ENCODE measurements at regions not wholly inside any gene's neighbourhood (a gene's known extent, or its start where the extent isn't known, plus 50 kb on each side); places are given as distances from the start of the nearest gene placed in this dataset.

DNA sequence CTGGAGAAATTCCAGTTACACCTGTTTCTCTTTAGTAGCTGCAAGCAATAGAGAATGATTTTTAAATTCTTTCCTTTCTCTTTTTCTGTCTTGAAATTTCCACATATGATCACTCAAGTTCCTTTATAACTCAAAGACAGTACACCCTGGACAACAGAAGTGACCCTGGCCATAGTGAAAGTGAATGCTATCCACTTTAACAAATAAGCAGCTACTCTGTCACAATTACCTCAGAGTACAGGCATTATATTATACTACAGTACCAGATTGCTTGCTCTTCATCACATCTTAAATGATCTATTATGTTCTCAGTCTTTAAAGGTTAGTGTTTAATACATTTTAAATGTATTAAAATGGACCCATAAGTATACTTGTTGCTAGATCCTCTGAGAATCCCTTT is 136.2 kb downstream of the KLF12 start:
- no peak for DNase-seq

DNA sequence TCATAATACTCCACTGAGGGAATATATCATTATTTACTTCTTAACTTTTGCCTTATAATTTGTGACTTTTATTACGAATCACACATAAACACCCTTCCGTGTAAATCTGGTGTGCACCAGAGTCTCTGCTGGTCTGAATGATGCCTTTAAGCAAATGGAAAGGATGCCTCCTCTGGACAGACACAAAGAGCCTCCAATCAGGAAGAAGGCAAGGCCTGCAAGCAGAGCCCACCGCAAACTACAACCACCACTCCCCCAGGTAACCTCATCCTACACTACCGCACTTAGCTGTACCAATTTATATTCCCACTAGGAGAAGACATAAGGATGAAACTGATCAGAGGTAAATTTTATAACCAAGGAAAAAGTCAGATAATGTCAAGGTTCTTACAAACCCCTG is 137.6 kb downstream of the KLF12 start:
- DNase-seq, result no peak

DNA sequence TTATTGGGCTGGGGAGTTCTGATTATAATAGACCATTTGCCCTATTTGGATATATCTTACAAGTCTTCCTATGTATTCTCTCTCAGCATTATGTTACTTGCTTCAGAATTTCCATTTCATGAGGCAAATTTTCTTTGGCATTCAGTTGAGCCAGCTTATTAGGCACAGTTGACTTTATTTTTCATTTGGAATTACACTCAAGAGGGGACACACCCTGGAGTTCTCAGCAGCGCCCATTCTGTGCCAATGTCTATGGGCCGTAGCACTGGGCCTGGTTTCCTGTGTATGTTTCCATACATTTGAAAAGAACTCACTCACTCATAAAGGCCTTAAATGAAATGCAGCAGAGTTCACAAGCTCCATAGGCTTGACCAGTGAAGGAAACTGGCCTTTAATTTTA is 138.5 kb downstream of the KLF12 start:
- no peak for DNase-seq

DNA sequence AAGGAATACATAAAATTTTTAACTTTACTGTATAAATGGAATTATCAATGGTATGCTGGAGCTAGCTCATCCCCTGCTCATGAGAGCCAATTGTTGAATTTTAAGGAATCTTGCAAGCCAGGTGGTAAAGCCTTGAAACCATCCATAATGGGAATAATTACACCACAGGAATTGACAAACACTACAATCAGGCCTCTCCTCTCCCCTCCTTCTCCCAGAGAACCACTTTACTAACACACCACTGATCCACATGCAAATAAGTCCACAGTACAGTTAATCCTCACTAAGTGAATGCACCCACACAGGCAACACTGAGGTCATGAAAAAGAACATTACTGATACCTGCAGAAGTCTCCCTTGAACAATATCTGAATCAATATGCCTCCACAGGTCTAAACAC is 140.5 kb downstream of the KLF12 start:
- no peak for DNase-seq

DNA sequence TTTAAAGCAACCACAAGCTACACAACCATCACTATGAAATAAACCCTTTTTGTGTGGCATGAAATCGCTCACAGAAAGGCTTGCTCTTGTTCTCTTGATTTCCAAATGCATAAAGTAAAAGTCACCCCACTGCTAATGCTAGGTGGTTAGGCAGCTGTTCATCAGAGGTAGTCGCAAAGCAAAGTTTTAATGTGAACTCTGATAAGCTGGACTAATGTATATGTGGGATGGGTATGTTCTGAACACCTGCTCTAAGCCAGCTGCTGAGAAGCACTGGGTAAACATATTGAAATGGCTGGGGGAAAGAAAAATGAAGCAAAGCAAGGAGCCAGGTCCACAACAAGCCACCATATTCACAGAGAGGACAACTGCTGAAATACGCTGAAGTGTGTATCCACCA is 142.3 kb downstream of the KLF12 start:
- no peak for DNase-seq

DNA sequence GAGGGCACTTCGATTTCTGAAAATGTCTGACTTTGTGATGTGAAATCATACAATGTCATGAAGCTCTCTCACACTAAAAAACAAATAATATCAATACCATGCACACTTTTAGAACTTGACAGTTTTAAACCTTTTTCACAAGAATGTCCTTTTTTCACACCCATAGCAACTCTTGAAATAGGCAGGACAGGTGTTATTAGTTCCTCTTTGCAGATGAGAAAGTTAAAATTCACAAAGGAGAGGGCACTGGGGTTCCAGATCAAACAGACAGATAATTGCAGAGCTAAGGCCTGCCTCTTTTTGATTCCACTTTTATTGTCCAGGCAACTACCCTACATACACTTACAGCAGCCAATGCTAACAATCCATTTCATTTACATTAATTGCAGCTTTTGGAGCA is 142.8 kb downstream of the KLF12 start:
- no peak for DNase-seq

DNA sequence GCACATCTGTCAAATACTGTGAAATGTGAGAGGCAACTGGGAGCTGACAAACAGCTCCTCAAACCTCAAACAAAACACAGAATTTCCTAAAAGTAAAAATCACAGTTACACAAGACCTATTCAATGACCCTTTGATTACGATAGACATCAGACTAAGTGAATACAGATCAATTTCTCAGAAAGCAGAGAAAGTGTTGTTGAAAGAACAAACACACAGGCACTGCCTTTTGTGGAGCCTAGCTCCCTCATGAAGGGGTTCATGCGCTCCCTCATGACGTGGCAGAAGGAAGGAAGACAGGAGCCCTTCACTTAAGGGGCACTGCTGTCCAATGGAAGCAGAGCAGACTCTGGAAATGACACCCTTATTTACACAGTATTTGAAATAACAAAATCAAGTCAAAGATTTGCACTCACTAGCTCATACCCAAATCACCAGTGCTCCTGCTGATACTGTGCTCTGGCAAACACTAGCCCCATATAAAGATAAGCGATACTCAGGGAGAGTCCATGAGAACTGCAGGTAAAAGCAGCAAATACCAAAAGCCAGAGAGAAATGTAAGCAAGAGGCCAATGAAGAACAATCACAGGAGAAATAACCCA is 144.9 kb downstream of the KLF12 start:
- DNase-seq, result no peak

DNA sequence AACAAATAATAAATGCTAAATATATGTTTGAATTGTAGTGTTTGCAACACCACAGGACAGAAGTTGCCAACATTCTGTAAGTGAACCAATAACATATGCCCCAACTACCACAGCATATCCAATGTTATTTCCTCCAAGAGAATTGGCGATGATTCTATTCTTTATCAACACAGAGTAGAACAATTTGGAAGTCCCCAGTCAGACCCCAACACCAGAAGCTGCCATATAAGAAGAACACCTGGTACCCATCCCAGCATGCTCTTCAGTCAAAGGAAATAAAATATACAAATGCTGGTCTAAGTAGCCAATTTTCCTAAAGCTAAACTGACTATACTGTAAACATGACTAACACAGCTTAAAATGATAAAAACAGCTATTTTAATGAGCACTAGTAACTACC is 145.7 kb downstream of the KLF12 start:
- DNase-seq, result no peak

DNA sequence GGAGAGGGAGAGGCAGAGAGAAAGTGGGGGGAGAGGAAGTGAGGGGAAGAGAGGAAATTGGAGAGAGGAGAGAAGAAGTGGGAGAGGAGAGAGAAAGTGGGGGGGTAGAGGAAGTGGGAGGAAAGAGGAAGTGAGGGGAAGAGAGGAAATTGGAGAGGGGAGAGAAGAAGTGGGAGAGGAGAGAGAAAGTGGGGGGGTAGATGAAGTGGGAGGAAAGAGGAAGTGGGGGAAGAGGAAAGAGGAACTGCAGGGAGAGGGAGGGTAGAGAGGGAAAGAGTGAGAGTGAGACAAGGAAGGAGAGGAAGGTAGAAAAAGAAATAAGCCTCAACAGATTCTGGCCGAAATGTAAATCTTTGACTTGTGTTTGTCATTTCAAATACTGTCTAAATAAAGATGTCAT is 146.6 kb downstream of the KLF12 start:
- no peak for DNase-seq

DNA sequence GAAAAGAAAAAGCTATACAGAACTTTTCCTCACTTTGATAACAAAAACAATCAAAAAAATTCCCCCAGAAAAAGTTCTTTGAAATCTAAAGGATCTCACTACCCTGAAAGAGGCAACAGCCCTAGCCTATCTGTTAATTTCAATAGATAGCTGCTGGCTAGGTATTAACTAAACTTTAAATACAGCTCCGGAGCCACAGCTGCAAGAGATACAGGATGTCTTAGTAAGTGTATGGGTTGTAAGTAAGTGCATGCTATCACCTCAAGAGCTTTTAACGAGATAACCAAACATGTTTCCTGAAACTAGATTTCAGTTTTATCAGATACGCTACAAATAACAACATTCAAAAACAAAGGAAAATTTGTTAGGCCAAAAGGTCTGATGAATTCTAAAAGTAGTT is 148.4 kb downstream of the KLF12 start:
- no peak for DNase-seq

DNA sequence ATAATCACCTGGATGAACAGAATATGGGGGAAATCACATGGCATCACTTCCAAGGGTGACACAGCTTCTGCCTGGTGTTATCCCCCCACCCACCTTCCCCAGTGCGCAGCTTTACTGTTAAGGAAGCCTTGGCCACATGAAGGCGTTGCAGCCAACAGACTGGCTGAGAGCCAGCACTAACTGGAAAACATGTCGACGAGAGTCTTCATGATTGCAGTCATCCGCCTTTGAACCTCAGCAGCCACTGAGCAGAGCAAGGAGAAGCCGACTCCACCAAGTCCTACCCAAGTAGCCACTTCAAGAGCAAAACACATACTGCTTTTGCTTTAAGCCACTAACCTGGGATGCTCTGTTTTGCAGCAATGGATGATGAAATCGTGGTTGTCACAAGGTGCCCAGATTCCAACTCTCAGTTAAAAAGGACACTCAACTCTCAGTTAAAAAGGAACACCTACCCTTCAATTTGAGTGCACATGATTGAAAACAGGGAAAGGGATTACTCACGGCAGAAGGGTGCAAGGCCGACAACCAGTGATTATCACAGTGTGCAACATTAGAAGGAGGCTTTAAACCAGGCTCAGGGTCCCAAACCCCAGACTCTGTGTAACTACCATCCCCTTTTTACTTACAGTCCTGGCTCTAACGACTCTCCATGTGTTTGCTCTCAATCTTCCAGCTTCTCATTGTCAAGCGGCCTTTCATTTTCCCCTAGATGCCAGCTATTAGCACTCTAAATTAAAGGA is 149.1 kb downstream of the KLF12 start:
- DNase-seq, result no peak

DNA sequence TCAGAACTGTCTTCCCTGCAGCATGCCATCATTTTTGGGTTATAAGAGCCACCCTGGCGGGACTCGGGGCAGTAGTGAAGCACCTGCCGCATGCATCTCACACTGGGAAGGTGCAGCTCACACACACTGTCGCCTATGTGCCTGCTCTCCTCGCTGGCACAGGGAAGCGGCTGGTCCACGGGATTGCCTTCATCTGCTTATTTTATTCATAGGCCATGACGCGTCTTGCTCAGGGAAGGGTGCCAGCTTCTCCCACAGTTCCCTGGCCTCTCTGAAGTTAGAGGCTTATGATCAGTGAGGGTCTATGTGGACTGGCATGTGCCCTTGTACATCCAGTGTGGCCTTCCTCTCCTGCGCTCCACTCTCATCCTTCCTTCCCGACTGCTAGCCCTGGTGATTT is 150.0 kb downstream of the KLF12 start:
- DNase-seq, result no peak

DNA sequence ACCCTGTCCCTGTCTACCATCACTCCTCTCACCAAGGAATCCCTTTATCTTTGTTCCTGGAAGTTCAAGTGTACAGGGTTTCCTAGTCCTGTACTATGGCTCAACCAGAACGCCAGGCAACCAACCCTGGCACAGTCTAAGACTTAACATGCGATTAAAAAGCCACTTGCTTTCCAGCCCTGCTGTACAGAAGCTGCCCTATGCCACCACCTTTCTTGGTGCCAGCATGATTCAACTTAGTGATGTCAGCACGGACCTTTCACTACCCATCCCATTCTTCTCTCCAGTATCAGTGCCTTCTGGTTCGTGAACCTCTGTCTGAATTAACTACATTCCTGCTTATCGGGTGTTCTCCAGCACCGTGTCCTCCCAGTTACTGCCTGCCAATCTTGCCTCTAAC is 151.1 kb downstream of the KLF12 start:
- DNase-seq, result no peak

DNA sequence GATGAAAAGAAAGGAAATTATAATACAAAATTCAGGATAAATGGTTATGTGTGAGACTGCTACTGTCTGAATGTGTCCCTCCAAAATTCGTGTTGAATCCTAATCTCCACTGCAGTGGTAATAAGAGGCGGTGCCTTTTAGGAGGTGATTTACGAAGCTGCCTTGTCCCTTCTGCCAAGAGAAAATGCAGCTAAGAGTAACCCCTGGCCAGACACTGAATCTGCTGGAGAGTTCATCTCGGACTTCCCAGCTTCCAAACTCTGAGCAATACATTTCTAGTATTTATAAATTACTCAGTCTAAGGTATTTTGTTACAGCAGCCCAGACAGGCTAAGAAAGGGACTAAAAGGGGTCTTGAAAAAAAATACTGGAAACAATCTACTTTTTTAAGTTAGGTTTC is 152.6 kb downstream of the KLF12 start:
- no peak for DNase-seq

DNA sequence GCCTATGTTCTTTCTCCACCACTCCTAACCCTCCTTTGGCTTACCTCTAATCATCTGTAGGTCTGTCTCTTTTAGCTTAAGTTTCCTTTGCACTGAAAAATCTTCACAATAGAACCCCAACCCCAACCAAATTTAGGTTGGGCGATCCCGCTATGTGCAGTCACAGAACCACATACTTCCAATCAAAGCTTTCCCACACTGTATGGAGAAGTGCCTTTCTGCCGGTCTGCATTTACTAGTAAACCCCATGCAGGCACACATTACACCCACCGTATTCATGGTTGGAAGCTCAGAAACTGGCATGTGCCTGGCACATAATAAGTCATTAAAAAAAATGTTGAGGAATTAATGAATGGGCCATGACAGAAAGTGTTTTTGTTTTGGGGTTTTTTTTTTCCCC is 158.4 kb downstream of the KLF12 start:
- DNase-seq, result no peak

DNA sequence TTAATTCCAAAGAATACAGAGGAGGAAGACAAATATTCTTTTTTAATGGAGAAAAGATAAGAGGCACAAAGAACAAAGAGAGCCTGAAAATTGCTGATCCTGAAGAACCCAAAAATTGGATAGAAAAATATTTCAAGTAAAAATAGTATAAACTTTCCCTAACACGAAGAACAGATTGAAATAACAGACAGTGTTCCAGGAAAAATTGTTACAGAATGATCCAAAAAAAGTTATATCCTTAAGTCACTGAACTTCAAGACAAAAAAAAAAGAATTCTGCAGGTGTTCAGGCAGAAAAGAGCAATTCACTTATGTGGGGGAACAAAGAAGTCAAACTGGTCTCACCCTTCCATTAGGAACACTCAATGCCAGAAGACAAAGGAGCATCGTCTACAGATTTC is 160.2 kb downstream of the KLF12 start:
- no peak for DNase-seq

DNA sequence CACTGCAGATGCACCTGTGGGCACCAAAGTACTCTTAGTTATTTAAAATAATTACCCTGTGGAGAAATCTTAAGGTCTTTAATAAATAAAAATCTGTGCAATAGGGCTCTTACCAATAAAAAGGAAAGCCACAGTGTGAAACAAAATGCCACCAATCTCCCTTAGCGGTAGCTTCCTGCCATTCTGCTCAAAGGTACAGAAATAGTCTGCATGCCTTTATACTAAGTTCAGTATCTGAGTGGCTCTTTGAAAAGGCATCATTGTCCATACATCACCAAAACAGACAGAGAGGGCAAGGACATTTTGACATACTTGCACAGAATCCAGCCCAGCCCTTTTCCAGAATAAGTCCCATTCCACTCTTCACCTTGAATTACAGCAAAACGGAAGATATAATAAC is 161.0 kb downstream of the KLF12 start:
- DNase-seq, result no peak

DNA sequence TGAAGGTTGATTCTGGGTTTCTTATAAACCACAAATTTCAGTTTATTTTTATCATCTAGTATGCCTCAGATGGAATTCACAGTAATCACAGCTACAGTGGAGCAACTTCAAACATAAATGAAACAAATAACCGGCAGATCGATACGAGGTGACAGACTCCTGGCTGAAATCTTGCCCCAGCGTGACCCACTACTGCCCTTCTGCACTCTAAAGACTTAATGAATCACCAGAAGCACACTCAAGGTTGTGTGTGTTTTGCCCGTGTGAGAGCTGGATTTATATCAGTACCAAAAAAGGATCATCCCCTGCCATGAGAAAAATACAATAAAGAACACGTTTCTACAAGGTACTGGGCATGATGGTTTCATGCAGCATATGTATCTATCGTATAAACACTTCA is 161.7 kb downstream of the KLF12 start:
- DNase-seq, result no peak

DNA sequence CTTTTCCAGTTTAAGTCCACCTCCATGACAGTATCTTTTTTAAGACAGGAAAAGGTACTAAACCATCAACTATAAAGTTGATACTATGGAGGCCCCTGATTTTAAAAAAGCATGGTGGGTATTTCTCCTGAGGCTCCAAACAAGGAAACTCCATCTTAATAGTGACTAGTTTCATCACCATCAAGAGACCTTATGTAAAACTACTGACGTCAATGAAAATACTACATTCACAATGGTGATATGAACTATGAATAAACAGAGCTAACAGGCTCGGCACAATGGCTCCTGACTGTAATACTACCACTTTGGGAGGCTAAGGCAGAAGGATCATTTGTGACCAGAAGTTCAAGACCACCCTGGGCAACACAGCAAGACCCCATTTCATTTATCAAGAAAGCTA is 162.7 kb downstream of the KLF12 start:
- no peak for DNase-seq

DNA sequence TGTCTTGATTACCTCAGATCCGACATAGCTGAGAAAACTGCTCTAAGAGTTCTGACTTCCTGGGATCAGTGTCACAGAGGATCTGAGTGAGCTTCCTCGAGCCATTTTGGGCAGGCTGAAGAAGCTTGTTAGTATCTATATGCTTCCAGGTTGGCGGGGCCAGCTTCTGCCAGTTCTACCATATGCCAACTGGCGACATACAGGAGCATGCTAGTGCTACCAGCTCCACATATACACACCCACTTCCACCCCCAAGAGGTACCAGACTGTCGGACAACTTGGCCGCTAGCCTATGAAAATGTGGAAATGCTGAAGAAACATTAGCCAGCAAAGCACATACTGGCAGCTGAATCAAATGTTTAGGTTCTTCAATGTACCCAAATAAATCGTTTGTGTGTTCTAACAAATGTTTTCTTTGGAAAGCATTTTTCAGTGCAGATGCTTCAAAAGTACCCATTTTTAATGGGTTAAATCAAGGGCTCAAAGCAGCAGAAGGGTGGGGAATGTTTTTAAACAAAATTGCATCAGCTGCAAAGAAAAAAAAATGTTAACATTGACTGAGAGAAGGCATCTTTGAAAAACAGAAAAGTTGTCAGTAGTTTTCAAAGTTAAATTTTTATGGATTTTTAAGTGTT is 163.7 kb downstream of the KLF12 start:
- DNase-seq, result no peak

DNA sequence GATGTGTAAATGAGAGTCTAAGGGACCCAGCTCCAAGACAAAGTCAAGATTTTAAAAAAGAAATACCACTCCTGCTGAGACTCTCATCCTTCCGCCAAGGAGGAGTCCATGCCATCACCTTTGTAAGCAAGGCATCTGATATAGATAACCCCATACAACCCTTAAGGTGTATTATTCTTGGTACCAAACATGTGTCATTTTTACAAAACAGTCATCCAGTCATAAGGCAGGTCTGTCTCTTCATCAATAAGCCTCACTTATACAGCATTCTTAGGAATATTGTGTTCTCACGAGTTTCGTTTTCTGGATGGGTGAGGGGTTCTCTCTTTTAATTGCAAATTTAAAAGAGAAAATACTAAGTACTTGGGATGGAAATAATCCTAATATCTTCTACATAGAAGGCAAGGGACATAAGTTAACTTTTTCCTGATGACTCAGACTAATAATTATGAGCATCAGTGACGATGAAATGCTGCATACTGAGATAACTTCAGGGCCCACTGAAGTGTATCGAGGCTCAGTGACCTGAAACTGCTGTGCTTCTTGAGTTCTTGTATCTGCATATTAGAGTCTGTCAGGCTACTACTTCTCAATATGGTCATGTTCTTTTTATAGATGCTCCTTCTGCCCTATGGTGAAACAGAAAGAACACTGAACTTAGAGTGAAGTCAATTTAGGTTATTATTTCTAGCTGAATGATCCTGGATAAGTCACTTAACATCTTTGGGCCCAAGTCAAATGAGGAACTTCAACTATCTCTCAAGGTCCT is 166.6 kb downstream of the KLF12 start:
- DNase-seq, result no peak

DNA sequence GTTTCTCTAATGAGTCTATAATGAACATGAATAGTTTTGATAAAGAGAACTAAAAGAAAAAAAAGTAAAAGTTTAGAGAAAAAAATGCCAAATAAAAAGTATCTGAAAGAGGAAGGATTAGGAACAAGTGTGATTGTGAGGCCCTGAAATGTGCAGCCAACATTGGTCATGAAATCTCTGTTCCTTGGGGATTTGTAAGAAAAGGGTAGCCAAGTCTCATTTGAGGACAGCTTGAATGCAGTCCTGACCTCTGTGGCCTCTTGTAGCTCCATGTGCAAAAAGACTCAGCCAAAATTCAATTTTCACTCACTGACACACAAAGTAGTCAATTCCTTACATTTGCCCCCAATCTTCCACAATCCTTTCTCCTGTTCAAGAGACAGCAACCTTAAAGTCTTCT is 167.9 kb downstream of the KLF12 start:
- DNase-seq, result no peak

DNA sequence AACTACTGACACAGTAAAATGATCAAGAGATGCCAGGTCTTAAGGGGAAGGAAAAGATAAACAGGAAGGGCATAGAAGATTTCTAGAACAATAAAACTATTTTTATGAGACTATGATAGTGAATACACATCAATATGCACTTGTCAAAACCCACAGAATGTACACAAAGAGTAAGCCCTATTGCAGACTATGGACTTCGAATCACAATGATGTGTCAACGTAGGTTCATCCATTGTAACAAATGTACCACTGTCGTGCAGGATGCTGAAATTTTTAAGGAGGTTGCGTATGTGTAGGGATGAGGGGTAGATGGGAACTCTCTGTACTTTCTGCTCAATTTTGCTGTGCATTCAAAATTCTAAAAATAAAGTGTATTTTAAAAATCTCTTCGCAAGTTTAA is 171.9 kb downstream of the KLF12 start:
- DNase-seq, result no peak

DNA sequence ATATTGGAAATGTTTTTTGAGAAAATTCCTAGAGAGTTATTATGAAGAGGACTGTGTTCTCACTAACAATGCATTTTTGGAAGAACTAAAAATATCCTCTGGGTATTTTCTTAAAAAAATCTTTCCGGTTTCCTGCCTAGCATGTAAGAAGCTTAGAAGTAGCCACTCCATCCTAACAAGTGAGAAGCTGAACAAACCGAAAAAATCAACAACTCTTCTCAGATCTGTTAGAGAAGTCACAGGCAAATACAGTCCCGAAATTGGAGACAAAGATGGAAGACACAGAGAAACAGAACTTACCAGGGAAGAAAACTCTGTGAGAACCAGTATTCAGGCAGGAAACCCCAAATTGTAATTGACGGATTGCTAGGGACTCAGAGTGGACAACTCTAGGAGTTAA is 173.0 kb downstream of the KLF12 start:
- no peak for DNase-seq
